Osteocyte (in vitro differentiated cells): ENCODE measurements at regions not wholly inside any gene's neighbourhood (a gene's known extent, or its start where the extent isn't known, plus 50 kb on each side); places are given as distances from the start of the nearest gene placed in this dataset.

Experiments
- DNase-seq: peaks from one replicate; pipeline ENCODE4 v3.0.0; 2021; ENCODE audit warnings: mixed read lengths; ENCODE audit not compliant: unreplicated experiment; ENCODE audit errors: extremely low spot score
- H3K27ac Mint-ChIP-seq: one replicate; pipeline ENCODE4 v1.8.0; 2021; ENCODE audit warnings: mild to moderate bottlenecking, mixed read lengths; ENCODE audit not compliant: unreplicated experiment
- H3K27me3 Mint-ChIP-seq: one replicate; pipeline ENCODE4 v1.8.0; 2021; ENCODE audit warnings: mixed read lengths; ENCODE audit not compliant: unreplicated experiment
- H3K36me3 Mint-ChIP-seq: one replicate; pipeline ENCODE4 v1.8.0; 2021; ENCODE audit warnings: mixed read lengths; ENCODE audit not compliant: unreplicated experiment
- H3K4me1 Mint-ChIP-seq: one replicate; pipeline ENCODE4 v1.8.0; 2021; ENCODE audit warnings: mixed read lengths; ENCODE audit not compliant: unreplicated experiment
- H3K4me3 Mint-ChIP-seq: one replicate; pipeline ENCODE4 v1.8.0; 2021; ENCODE audit warnings: mild to moderate bottlenecking, moderate library complexity, mixed read lengths; ENCODE audit not compliant: unreplicated experiment
- H3K9me3 Mint-ChIP-seq: one replicate; pipeline ENCODE4 v1.8.0; 2021; ENCODE audit warnings: mixed read lengths; ENCODE audit not compliant: unreplicated experiment
- CTCF ChIP-seq: fragments of 200-600 bp; sonication (generic); IDR thresholded peaks from 2 replicates; pipeline ENCODE4 v1.5.0; 2021; ENCODE audit warnings: antibody characterized with exemption, mild to moderate bottlenecking, moderate library complexity

GRCh38 chr5:96499753-96500345 lies 66.8 kb upstream of the PCSK1 start:
- Mint-ChIP-seq H3K9me3 (peaks cover 5% of the 10 kb centered on the region), H3K27me3 (peaks cover 53% of the 10 kb centered on the region), H3K36me3 (no peaks in the 10 kb centered on the region), H3K4me3 (no peak overlapping the region), H3K27ac (no peak overlapping the region), H3K4me1 (no peaks in the 10 kb centered on the region)
- no peak for TF ChIP-seq CTCF
- DNase-seq, result no peak

GRCh38 chr5:96501991-96502646 lies 69.1 kb upstream of the PCSK1 start:
- Mint-ChIP-seq H3K36me3 (no peaks in the 10 kb centered on the region), H3K27me3 (peaks cover 53% of the 10 kb centered on the region), H3K27ac (no peak overlapping the region), H3K9me3 (peaks cover 5% of the 10 kb centered on the region), H3K4me1 (no peaks in the 10 kb centered on the region), H3K4me3 (no peak overlapping the region)
- no peak for DNase-seq
- TF ChIP-seq CTCF, result no peak

- no peaks in the 10 kb centered on the region for H3K36me3 Mint-ChIP-seq
- no peak for TF ChIP-seq CTCF
- H3K27ac Mint-ChIP-seq, result no peak overlapping the region
- no peaks in the 10 kb centered on the region for H3K4me1 Mint-ChIP-seq
- no peak overlapping the region for H3K4me3 Mint-ChIP-seq
- peaks cover 5% of the 10 kb centered on the region for H3K9me3 Mint-ChIP-seq
- no peak for DNase-seq
- peaks cover 52% of the 10 kb centered on the region for H3K27me3 Mint-ChIP-seq
Measured at GRCh38 chr5:96503501-96504236, 70.6 kb upstream of the PCSK1 start.

- Mint-ChIP-seq H3K36me3 (no peaks in the 10 kb centered on the region), H3K4me3 (no peak overlapping the region), H3K27ac (no peak overlapping the region), H3K9me3 (no peaks in the 10 kb centered on the region), H3K27me3 (peaks cover 44% of the 10 kb centered on the region), H3K4me1 (no peaks in the 10 kb centered on the region)
- DNase-seq, result no peak
- no peak for TF ChIP-seq CTCF
Measured at GRCh38 chr5:96506376-96506775, 73.3 kb upstream of the PCSK1 start.

- Mint-ChIP-seq H3K9me3 (no peaks in the 10 kb centered on the region), H3K36me3 (no peaks in the 10 kb centered on the region), H3K4me1 (no peaks in the 10 kb centered on the region), H3K27ac (no peak overlapping the region), H3K4me3 (no peak overlapping the region), H3K27me3 (peaks cover 44% of the 10 kb centered on the region)
- DNase-seq, result no peak
- no peak for TF ChIP-seq CTCF
Measured at GRCh38 chr5:96506866-96507527, 73.9 kb upstream of the PCSK1 start.
